IMR-90 (cell line): ENCODE measurements at regions not wholly inside any gene's neighbourhood (a gene's known extent, or its start where the extent isn't known, plus 50 kb on each side); places are given as distances from the start of the nearest gene placed in this dataset.

Experiments
- ATAC-seq: fragments of 200-7000 bp; cut with Tn5 transposase; 2 replicates; pipeline ENCODE4 v1.9.1; 2020; ENCODE audit warnings: low read depth, mild to moderate bottlenecking, moderate library complexity
- BruUV-seq: library from RNA; stranded (reverse); fragments of 400-500 nt; replicated peaks from 2 replicates; lab custom pipeline; 2021; lab: Mats Ljungman, UMichigan
- CTCF ChIA-PET: fragments of 300-600 bp; formaldehyde crosslinking; extraction: SDS; loops from one replicate; lab custom pipeline; 2021; ENCODE audit warnings: antibody characterized with exemption; lab: Yijun Ruan, JAX
- POLR2A ChIA-PET: fragments of 300-600 bp; sonication (Branson Sonifier 250); formaldehyde crosslinking; loops from one replicate; lab custom pipeline; 2022; ENCODE audit warnings: antibody characterized with exemption; ENCODE audit not compliant: unreplicated experiment; lab: Charles Lee
- DNase-seq: peaks from one replicate; pipeline ENCODE4 v3.0.0; 2013
- H2AFZ ChIP-seq: replicated peaks from 2 replicates; pipeline ENCODE3; 2013; ENCODE audit warnings: low read length, mild to moderate bottlenecking; ENCODE audit not compliant: poor library complexity
- H2AK5ac ChIP-seq: 2 replicates; pipeline ENCODE4 v1.6.1; 2013; ENCODE audit warnings: low read depth, low read length, inconsistent platforms
- H2AK9ac ChIP-seq: replicated peaks from 2 replicates; pipeline ENCODE3; 2013; ENCODE audit warnings: mild to moderate bottlenecking, low read depth, low read length, moderate library complexity; ENCODE audit not compliant: poor library complexity
- H2BK120ac ChIP-seq: 2 replicates; pipeline ENCODE4 v1.6.1; 2013; ENCODE audit warnings: low read depth, low read length, inconsistent platforms
- H2BK15ac ChIP-seq: 3 replicates; pipeline ENCODE4 v1.6.1; 2013; ENCODE audit warnings: low read depth, low read length, inconsistent platforms
- H2BK20ac ChIP-seq: 2 replicates; pipeline ENCODE4 v1.6.1; 2013; ENCODE audit warnings: low read depth, mild to moderate bottlenecking, inconsistent platforms, low read length, moderate library complexity
- H2BK5ac ChIP-seq: 2 replicates; pipeline ENCODE4 v1.6.1; 2013; ENCODE audit warnings: mild to moderate bottlenecking, low read depth, low read length, inconsistent platforms; ENCODE audit not compliant: poor library complexity, severe bottlenecking
- H3K14ac ChIP-seq: replicated peaks from 2 replicates; pipeline ENCODE4 v1.6.1; 2013; ENCODE audit warnings: low read depth, low read length, inconsistent platforms
- H3K18ac ChIP-seq: 2 replicates; pipeline ENCODE4 v1.6.1; 2013; ENCODE audit warnings: low read depth, low read length, control low read depth
- H3K23ac ChIP-seq: 2 replicates; pipeline ENCODE4 v1.6.1; 2013; ENCODE audit warnings: low read depth, low read length, inconsistent platforms
- H3K27ac ChIP-seq: 2 replicates; pipeline ENCODE4 v1.5.1; 2013; ENCODE audit warnings: mild to moderate bottlenecking, control low read depth, low read length; ENCODE audit not compliant: insufficient read depth
- H3K27me3 ChIP-seq: 2 replicates; pipeline ENCODE4 v1.6.1; 2013; ENCODE audit warnings: low read length; ENCODE audit not compliant: control insufficient read depth, insufficient read depth
- H3K36me3 ChIP-seq: 2 replicates; pipeline ENCODE4 v1.6.1; 2013; ENCODE audit warnings: low read length, mixed read lengths; ENCODE audit not compliant: control insufficient read depth, insufficient read depth
- H3K4ac ChIP-seq: 2 replicates; pipeline ENCODE4 v1.6.1; 2013; ENCODE audit warnings: low read depth, low read length, inconsistent platforms
- H3K4me1 ChIP-seq: 2 replicates; pipeline ENCODE4 v1.6.1; 2013; ENCODE audit warnings: low read length, mixed read lengths; ENCODE audit not compliant: control insufficient read depth, insufficient read depth
- H3K4me2 ChIP-seq: 2 replicates; pipeline ENCODE4 v1.6.1; 2013; ENCODE audit warnings: low read depth, mild to moderate bottlenecking, control low read depth, low read length, moderate library complexity
- H3K4me3 ChIP-seq: 2 replicates; pipeline ENCODE4 v1.5.1; 2013; ENCODE audit warnings: low read depth, mild to moderate bottlenecking, control low read depth, low read length, moderate library complexity; ENCODE audit not compliant: insufficient read depth
- H3K56ac ChIP-seq: 2 replicates; pipeline ENCODE4 v1.6.1; 2013; ENCODE audit warnings: low read length, inconsistent platforms; ENCODE audit not compliant: insufficient read depth; ENCODE audit errors: extremely low read depth
- H3K79me1 ChIP-seq, 2 experiments: 2 replicates each; pipeline ENCODE4 v1.6.1; 2013; ENCODE audit warnings: low read length in 2 of 2, inconsistent platforms in 1 of 2, low read depth in 1 of 2
- H3K9ac ChIP-seq: 2 replicates; pipeline ENCODE4 v1.6.1; 2013; ENCODE audit warnings: low read depth, low read length, control low read depth
- H3K9me1 ChIP-seq: 2 replicates; pipeline ENCODE4 v1.6.1; 2013; ENCODE audit warnings: low read length, inconsistent platforms; ENCODE audit not compliant: insufficient read depth
- H3K9me3 ChIP-seq: 2 replicates; pipeline ENCODE4 v1.6.1; 2013; ENCODE audit warnings: low read length; ENCODE audit not compliant: control insufficient read depth, insufficient read depth
- H4K20me1 ChIP-seq: 2 replicates; pipeline ENCODE4 v1.6.1; 2013; ENCODE audit warnings: low read length, inconsistent platforms; ENCODE audit not compliant: insufficient read depth
- H4K5ac ChIP-seq: 2 replicates; pipeline ENCODE4 v1.6.1; 2013; ENCODE audit warnings: mild to moderate bottlenecking, low read depth, low read length, control low read depth
- H4K8ac ChIP-seq, 2 experiments: 2 replicates each; pipeline ENCODE4 v1.6.1; 2013; ENCODE audit warnings: low read depth in 2 of 2, low read length in 2 of 2, control low read depth in 1 of 2, inconsistent platforms in 1 of 2
- H4K91ac ChIP-seq: 2 replicates; pipeline ENCODE4 v1.6.1; 2013; ENCODE audit warnings: low read depth, low read length, inconsistent platforms; ENCODE audit not compliant: insufficient read depth
- BHLHE40 ChIP-seq: fragments of 150-350 bp; IDR thresholded peaks from 2 replicates; pipeline ENCODE4 v1.6.1; 2016; ENCODE audit warnings: mild to moderate bottlenecking, low read depth, low read length
- CEBPB ChIP-seq: IDR thresholded peaks from 2 replicates; pipeline ENCODE4 v1.6.1; 2012; ENCODE audit warnings: low read depth, low read length, improper control_type of control experiment
- CHD1 ChIP-seq: IDR thresholded peaks from 2 replicates; pipeline ENCODE4 v1.6.1; 2012; ENCODE audit warnings: low read depth, low read length, improper control_type of control experiment
- CTCF ChIP-seq: conservative IDR thresholded peaks from 2 replicates; pipeline ENCODE4 v1.5.1; 2012; ENCODE audit warnings: mild to moderate bottlenecking, low read depth, low read length, improper control_type of control experiment
- ELK1 ChIP-seq: fragments of 150-350 bp; IDR thresholded peaks from 2 replicates; pipeline ENCODE4 v1.6.1; 2016; ENCODE audit warnings: low read depth, mild to moderate bottlenecking, low read length, moderate library complexity, borderline replicate concordance
- FOS ChIP-seq: fragments of 150-350 bp; IDR thresholded peaks from 2 replicates; pipeline ENCODE4 v1.6.1; 2016; ENCODE audit warnings: low read depth, low read length
- MAFK ChIP-seq: IDR thresholded peaks from 2 replicates; pipeline ENCODE4 v1.6.1; 2012; ENCODE audit warnings: low read depth, low read length, improper control_type of control experiment
- MAZ ChIP-seq: IDR thresholded peaks from 2 replicates; pipeline ENCODE4 v1.6.1; 2012; ENCODE audit warnings: low read depth, mild to moderate bottlenecking, low read length, improper control_type of control experiment, moderate library complexity, borderline replicate concordance
- MXI1 ChIP-seq: IDR thresholded peaks from 2 replicates; pipeline ENCODE4 v1.6.1; 2012; ENCODE audit warnings: low read depth, mild to moderate bottlenecking, low read length, moderate library complexity, borderline replicate concordance
- NFE2L2 ChIP-seq: fragments of 150-350 bp; IDR thresholded peaks from 2 replicates; pipeline ENCODE4 v1.6.1; 2016; ENCODE audit warnings: low read depth, mild to moderate bottlenecking, low read length
- POLR2A ChIP-seq: IDR thresholded peaks from 2 replicates; pipeline ENCODE4 v1.6.1; 2012; ENCODE audit warnings: mild to moderate bottlenecking, low read depth, low read length
- RAD21 ChIP-seq: IDR thresholded peaks from 2 replicates; pipeline ENCODE4 v1.6.1; 2012; ENCODE audit warnings: low read length, improper control_type of control experiment
- RCOR1 ChIP-seq: IDR thresholded peaks from 2 replicates; pipeline ENCODE4 v1.6.1; 2012; ENCODE audit warnings: mild to moderate bottlenecking, low read length, improper control_type of control experiment; ENCODE audit not compliant: insufficient replicate concordance
- RFX5 ChIP-seq: IDR thresholded peaks from 2 replicates; pipeline ENCODE4 v1.8.0; 2012; ENCODE audit warnings: low read depth, mild to moderate bottlenecking, low read length, moderate library complexity
- SMC3 ChIP-seq: fragments of 150-350 bp; IDR thresholded peaks from 2 replicates; pipeline ENCODE4 v1.6.1; 2016; ENCODE audit warnings: low read depth, mild to moderate bottlenecking, antibody characterized with exemption, low read length, moderate library complexity
- WGBS, 2 experiments: methylation state at CpG; one replicate each; pipeline versions ENCODE4 v1.1.5 to v1.1.7; 2013; ENCODE audit warnings: missing lambda C conversion rate in 2 of 2; ENCODE audit not compliant: insufficient read length in 1 of 2; ENCODE audit errors: extremely low coverage in 2 of 2; 5-methylcytosine and 5-hydroxymethylcytosine counted together
- dilution Hi-C: fragments of 300-500 bp; cut with HindIII; formaldehyde crosslinking; loops from one replicate; pipeline ENCODE4 v1.14.3; 2018; ENCODE audit warnings: low sequenced_read_pairs; ENCODE audit not compliant: unreplicated experiment
- in situ Hi-C: fragments of 300-500 bp; cut with MboI; formaldehyde crosslinking; loops from 3 replicates; pipeline ENCODE4 v1.14.3; 2019; ENCODE audit warnings: low sequenced_read_pairs, inconsistent platforms, mixed read lengths
- intact Hi-C: fragments of 100-400 bp; cut with micrococcal nuclease; formaldehyde crosslinking; loops from 2 replicates; pipeline ENCODE4 v1.10.0; 2022
- TF ChIP-seq, protein P1 (sequence below): fragments of 150-350 bp; IDR thresholded peaks from 2 replicates; pipeline ENCODE4 v1.6.1; 2017; ENCODE audit warnings: mild to moderate bottlenecking, antibody characterized with exemption, low read length, low read depth

GRCh38 chr11:116690611-116691010 lies 82.2 kb downstream of the BUD13 start:
- no peak overlapping the region for H3K4me3 ChIP-seq
- in situ Hi-C loops = loop anchor here (25.0 kb wide), 1 partner anchor 1353 kb away; no protein-coding TSS in a partner anchor

More at GRCh38 chr11:116690611-116691010, 82.2 kb downstream of the BUD13 start:
- Histone ChIP-seq H2BK5ac (no peak overlapping the region), H2BK120ac (no peak overlapping the region), H2BK20ac (no peak overlapping the region), H3K27ac (no peak overlapping the region), H3K36me3 (no peaks in the 10 kb centered on the region), H4K20me1 (no peaks in the 10 kb centered on the region), H3K4ac (no peak overlapping the region), H2AFZ (no peak overlapping the region), H3K23ac (no peak overlapping the region), H4K5ac (no peak overlapping the region), H2BK15ac (no peak overlapping the region), H3K79me1 (no peaks in the 10 kb centered on the region), H3K4me2 (no peak overlapping the region), H3K9me3 (no peaks in the 10 kb centered on the region), H3K14ac (no peak overlapping the region), H4K8ac (no peak overlapping the region), H2AK9ac (no peak overlapping the region), H3K18ac (no peak overlapping the region), H2AK5ac (no peak overlapping the region), H3K4me1 (no peaks in the 10 kb centered on the region), H3K27me3 (peaks cover 20% of the 10 kb centered on the region), H3K56ac (no peak overlapping the region), H4K91ac (no peak overlapping the region), H3K9ac (no peak overlapping the region), H3K9me1 (0 out of 2 replicates have a peak, but pooled peaks cover 3% of the 10 kb centered on the region)
- TF ChIP-seq BHLHE40 (no peak), RAD21 (no peak), MAZ (no peak), CHD1 (no peak), CEBPB (no peak), POLR2A (no peak), RFX5 (no peak), MAFK (no peak), FOS (no peak), RCOR1 (no peak), MXI1 (no peak), NFE2L2 (no peak), SMC3 (no peak), CTCF (no peak), ELK1 (no peak)
- TF ChIP-seq, protein P1, sequence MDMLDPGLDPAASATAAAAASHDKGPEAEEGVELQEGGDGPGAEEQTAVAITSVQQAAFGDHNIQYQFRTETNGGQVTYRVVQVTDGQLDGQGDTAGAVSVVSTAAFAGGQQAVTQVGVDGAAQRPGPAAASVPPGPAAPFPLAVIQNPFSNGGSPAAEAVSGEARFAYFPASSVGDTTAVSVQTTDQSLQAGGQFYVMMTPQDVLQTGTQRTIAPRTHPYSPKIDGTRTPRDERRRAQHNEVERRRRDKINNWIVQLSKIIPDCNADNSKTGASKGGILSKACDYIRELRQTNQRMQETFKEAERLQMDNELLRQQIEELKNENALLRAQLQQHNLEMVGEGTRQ = no peak
- dilution Hi-C loops = no loop called here
- intact Hi-C loops = loop anchor here (1.0 kb wide), 3 partner anchors 176 to 473 kb away; no protein-coding TSS in a partner anchor
- POLR2A ChIA-PET = no interaction called here
- CTCF ChIA-PET = interaction anchor here (1.6 kb wide), 1 partner anchor 474 kb away, joined by 6 read pairs; no protein-coding TSS in a partner anchor
- no peak for DNase-seq
- BruUV-seq = no TSS peak
- no CpG with 5 or more reads among the region's 9 CpGs for WGBS, 2 experiments
- no peak for ATAC-seq
